GM23338 (cell line): ENCODE measurements at regions not wholly inside any gene's neighbourhood (a gene's known extent, or its start where the extent isn't known, plus 50 kb on each side); places are given as distances from the start of the nearest gene placed in this dataset.

Experiments
- ATAC-seq: fragments of 200-7000 bp; cut with Tn5 transposase; 3 replicates; pipeline ENCODE4 v1.9.1; 2020
- DNase-seq: peaks from one replicate; pipeline ENCODE4 v3.0.0-alpha.2; 2015; ENCODE audit warnings: low spot score
- H2AFZ ChIP-seq: fragments of 200-600 bp; sonication (generic); 2 replicates; pipeline ENCODE4 v1.8.0; 2016; ENCODE audit warnings: antibody characterized with exemption, mild to moderate bottlenecking, moderate library complexity
- H3F3A ChIP-seq: fragments of 200-600 bp; sonication (generic); replicated peaks from 2 replicates; pipeline ENCODE4 v1.8.0; 2017; ENCODE audit warnings: antibody characterized with exemption, mixed run types, low read depth
- H3K27ac ChIP-seq: fragments of 200-600 bp; sonication (generic); 2 replicates; pipeline ENCODE4 v1.6.1; 2016; ENCODE audit warnings: low read depth
- H3K27me3 ChIP-seq: fragments of 200-600 bp; sonication (generic); 2 replicates; pipeline ENCODE4 v1.8.0; 2016; ENCODE audit warnings: mild to moderate bottlenecking, mixed run types, moderate library complexity; ENCODE audit not compliant: insufficient read depth
- H3K36me3 ChIP-seq: fragments of 200-600 bp; sonication (generic); 2 replicates; pipeline ENCODE4 v1.8.0; 2016; ENCODE audit warnings: mild to moderate bottlenecking; ENCODE audit not compliant: insufficient read depth
- H3K4me1 ChIP-seq: fragments of 200-600 bp; sonication (generic); 2 replicates; pipeline ENCODE4 v1.8.0; 2016; ENCODE audit warnings: mild to moderate bottlenecking, moderate library complexity; ENCODE audit not compliant: insufficient read depth
- H3K4me2 ChIP-seq: fragments of 200-600 bp; sonication (generic); 2 replicates; pipeline ENCODE4 v1.7.1; 2017; ENCODE audit warnings: mixed run types
- H3K4me3 ChIP-seq: fragments of 200-600 bp; sonication (generic); 2 replicates; pipeline ENCODE4 v1.6.1; 2016; ENCODE audit warnings: mixed run types
- H3K79me2 ChIP-seq: fragments of 200-600 bp; sonication (generic); replicated peaks from 2 replicates; pipeline ENCODE4 v1.8.0; 2017; ENCODE audit warnings: mild to moderate bottlenecking; ENCODE audit not compliant: insufficient read depth
- H3K9me2 ChIP-seq: fragments of 200-600 bp; sonication (generic); 2 replicates; pipeline ENCODE4 v1.8.0; 2017; ENCODE audit not compliant: insufficient read depth
- H4K20me1 ChIP-seq: fragments of 200-600 bp; sonication (generic); replicated peaks from 2 replicates; pipeline ENCODE4 v1.8.0; 2017; ENCODE audit warnings: mild to moderate bottlenecking; ENCODE audit not compliant: insufficient read depth
- H3K27ac Mint-ChIP-seq: 2 replicates; pipeline ENCODE4 v1.8.0; 2020; ENCODE audit warnings: inconsistent platforms, mild to moderate bottlenecking, moderate library complexity, mixed read lengths
- H3K27me3 Mint-ChIP-seq: 3 replicates; pipeline ENCODE4 v1.8.0; 2022; ENCODE audit warnings: low read depth, mild to moderate bottlenecking, moderate library complexity, mixed read lengths, inconsistent platforms; ENCODE audit not compliant: insufficient read depth, poor library complexity
- H3K36me3 Mint-ChIP-seq: 3 replicates; pipeline ENCODE4 v1.8.0; 2021; ENCODE audit warnings: low read depth, mild to moderate bottlenecking, inconsistent platforms, moderate library complexity, mixed read lengths
- H3K4me1 Mint-ChIP-seq: 3 replicates; pipeline ENCODE4 v1.8.0; 2020; ENCODE audit warnings: mild to moderate bottlenecking, inconsistent platforms, mixed read lengths
- H3K4me3 Mint-ChIP-seq: 3 replicates; pipeline ENCODE4 v1.8.0; 2021; ENCODE audit warnings: moderate library complexity, mild to moderate bottlenecking, inconsistent platforms, mixed read lengths
- H3K9me3 Mint-ChIP-seq: 3 replicates; pipeline ENCODE4 v1.8.0; 2020; ENCODE audit warnings: moderate library complexity, mild to moderate bottlenecking, inconsistent platforms, mixed read lengths
- CREB1 ChIP-seq: fragments of 250-450 bp; sonication (Bioruptor Pico); IDR thresholded peaks from 2 replicates; pipeline ENCODE4 v1.5.0; 2020; ENCODE audit warnings: low read depth, mild to moderate bottlenecking, moderate library complexity
- EZH2 ChIP-seq: fragments of 200-600 bp; sonication (generic); IDR thresholded peaks from one replicate; pipeline ENCODE4 v1.8.0; 2017; ENCODE audit warnings: antibody characterized with exemption, mild to moderate bottlenecking, low read depth; ENCODE audit not compliant: unreplicated experiment
- EZH2phosphoT487 ChIP-seq: fragments of 200-600 bp; sonication (generic); IDR thresholded peaks from one replicate; pipeline ENCODE4 v1.8.1; 2018; ENCODE audit warnings: antibody characterized with exemption; ENCODE audit not compliant: unreplicated experiment
- JUNB ChIP-seq: IDR thresholded peaks from one replicate; pipeline ENCODE4 v1.6.1; 2016; ENCODE audit warnings: antibody characterized with exemption; ENCODE audit not compliant: unreplicated experiment
- NANOG ChIP-seq: IDR thresholded peaks from 2 replicates; pipeline ENCODE4 v1.6.1; 2016; ENCODE audit warnings: antibody characterized with exemption, borderline replicate concordance
- POLR2AphosphoS5 ChIP-seq: IDR thresholded peaks from 2 replicates; pipeline ENCODE4 v1.6.1; 2016; ENCODE audit warnings: antibody characterized with exemption, low read depth
- STAT1 ChIP-seq: IDR thresholded peaks from one replicate; pipeline ENCODE4 v1.6.1; 2016; ENCODE audit warnings: antibody characterized with exemption; ENCODE audit not compliant: unreplicated experiment
- ZNF114 ChIP-seq: fragments of 250-450 bp; sonication (Bioruptor Pico); IDR thresholded peaks from 2 replicates; pipeline ENCODE4 v1.5.0; 2020; ENCODE audit warnings: mild to moderate bottlenecking, moderate library complexity
- ZNF331 ChIP-seq: fragments of 250-450 bp; sonication (Bioruptor Pico); IDR thresholded peaks from 2 replicates; pipeline ENCODE4 v1.5.0; 2020; ENCODE audit warnings: low read depth, mild to moderate bottlenecking, moderate library complexity
- TF ChIP-seq, protein P1 (sequence below): fragments of 250-450 bp; sonication (Bioruptor Pico); IDR thresholded peaks from 2 replicates; pipeline ENCODE4 v1.5.0; 2020; ENCODE audit warnings: mild to moderate bottlenecking, moderate library complexity
- TF ChIP-seq, protein P2 (sequence below): IDR thresholded peaks from one replicate; pipeline ENCODE4 v1.6.1; 2018; ENCODE audit warnings: antibody characterized with exemption; ENCODE audit not compliant: unreplicated experiment
- TF ChIP-seq, protein P3 (sequence below): IDR thresholded peaks from 2 replicates; pipeline ENCODE4 v1.6.1; 2016; ENCODE audit warnings: antibody characterized with exemption
- TF ChIP-seq, protein P4 (sequence below), 2 experiments: fragments of 200-600 bp in 1 of 2; sonication (generic) in 1 of 2; conservative IDR thresholded peaks; 2 replicates each; pipeline versions ENCODE4 v1.5.1 to v1.6.1; 2016 to 2017; ENCODE audit warnings: antibody characterized with exemption in 2 of 2, low read depth in 2 of 2, mild to moderate bottlenecking in 2 of 2, moderate library complexity in 1 of 2

DNA sequence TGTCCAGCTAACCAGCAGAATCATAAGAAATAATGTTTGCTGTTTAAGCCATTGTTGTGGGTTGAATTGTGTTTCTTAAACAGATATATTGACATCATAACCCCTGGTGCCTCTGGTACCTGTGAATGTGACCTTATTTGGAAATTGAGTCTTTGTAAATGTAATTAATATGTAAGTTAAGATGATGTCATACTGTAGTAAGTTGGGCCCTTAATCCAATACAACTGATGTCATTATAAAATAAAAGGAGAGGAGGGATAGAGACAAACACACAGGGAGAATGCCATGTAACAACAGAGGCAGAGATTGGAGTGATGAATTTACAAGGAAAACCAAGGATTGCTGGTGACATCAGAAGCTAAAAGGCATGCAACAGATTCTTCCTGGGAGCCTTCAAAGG lies 141.4 kb downstream of the ZIC3 start:
- Histone ChIP-seq H3K4me2 (no peak overlapping the region), H2AFZ (no peak overlapping the region), H4K20me1 (no peaks in the 10 kb centered on the region), H3K9me2 (no peaks in the 10 kb centered on the region), H3K79me2 (no peaks in the 10 kb centered on the region), H3K27me3 (no peaks in the 10 kb centered on the region), H3K36me3 (no peaks in the 10 kb centered on the region), H3K4me1 (peaks cover 5% of the 10 kb centered on the region), H3K27ac (no peak overlapping the region), H3F3A (no peaks in the 10 kb centered on the region), H3K4me3 (no peak overlapping the region)
- Mint-ChIP-seq H3K4me1 (peaks cover 3% of the 10 kb centered on the region; the same call in 1 of the 3 replicates), H3K36me3 (no peaks in the 10 kb centered on the region), H3K4me3 (no peak overlapping the region), H3K27ac (no peak overlapping the region; the same call in 1 of the 2 replicates), H3K27me3 (no peaks in the 10 kb centered on the region), H3K9me3 (no peaks in the 10 kb centered on the region)
- DNase-seq (no peak), ATAC-seq (no peak)
- no peak for TF ChIP-seq POLR2AphosphoS5
- TF ChIP-seq, protein P1, sequence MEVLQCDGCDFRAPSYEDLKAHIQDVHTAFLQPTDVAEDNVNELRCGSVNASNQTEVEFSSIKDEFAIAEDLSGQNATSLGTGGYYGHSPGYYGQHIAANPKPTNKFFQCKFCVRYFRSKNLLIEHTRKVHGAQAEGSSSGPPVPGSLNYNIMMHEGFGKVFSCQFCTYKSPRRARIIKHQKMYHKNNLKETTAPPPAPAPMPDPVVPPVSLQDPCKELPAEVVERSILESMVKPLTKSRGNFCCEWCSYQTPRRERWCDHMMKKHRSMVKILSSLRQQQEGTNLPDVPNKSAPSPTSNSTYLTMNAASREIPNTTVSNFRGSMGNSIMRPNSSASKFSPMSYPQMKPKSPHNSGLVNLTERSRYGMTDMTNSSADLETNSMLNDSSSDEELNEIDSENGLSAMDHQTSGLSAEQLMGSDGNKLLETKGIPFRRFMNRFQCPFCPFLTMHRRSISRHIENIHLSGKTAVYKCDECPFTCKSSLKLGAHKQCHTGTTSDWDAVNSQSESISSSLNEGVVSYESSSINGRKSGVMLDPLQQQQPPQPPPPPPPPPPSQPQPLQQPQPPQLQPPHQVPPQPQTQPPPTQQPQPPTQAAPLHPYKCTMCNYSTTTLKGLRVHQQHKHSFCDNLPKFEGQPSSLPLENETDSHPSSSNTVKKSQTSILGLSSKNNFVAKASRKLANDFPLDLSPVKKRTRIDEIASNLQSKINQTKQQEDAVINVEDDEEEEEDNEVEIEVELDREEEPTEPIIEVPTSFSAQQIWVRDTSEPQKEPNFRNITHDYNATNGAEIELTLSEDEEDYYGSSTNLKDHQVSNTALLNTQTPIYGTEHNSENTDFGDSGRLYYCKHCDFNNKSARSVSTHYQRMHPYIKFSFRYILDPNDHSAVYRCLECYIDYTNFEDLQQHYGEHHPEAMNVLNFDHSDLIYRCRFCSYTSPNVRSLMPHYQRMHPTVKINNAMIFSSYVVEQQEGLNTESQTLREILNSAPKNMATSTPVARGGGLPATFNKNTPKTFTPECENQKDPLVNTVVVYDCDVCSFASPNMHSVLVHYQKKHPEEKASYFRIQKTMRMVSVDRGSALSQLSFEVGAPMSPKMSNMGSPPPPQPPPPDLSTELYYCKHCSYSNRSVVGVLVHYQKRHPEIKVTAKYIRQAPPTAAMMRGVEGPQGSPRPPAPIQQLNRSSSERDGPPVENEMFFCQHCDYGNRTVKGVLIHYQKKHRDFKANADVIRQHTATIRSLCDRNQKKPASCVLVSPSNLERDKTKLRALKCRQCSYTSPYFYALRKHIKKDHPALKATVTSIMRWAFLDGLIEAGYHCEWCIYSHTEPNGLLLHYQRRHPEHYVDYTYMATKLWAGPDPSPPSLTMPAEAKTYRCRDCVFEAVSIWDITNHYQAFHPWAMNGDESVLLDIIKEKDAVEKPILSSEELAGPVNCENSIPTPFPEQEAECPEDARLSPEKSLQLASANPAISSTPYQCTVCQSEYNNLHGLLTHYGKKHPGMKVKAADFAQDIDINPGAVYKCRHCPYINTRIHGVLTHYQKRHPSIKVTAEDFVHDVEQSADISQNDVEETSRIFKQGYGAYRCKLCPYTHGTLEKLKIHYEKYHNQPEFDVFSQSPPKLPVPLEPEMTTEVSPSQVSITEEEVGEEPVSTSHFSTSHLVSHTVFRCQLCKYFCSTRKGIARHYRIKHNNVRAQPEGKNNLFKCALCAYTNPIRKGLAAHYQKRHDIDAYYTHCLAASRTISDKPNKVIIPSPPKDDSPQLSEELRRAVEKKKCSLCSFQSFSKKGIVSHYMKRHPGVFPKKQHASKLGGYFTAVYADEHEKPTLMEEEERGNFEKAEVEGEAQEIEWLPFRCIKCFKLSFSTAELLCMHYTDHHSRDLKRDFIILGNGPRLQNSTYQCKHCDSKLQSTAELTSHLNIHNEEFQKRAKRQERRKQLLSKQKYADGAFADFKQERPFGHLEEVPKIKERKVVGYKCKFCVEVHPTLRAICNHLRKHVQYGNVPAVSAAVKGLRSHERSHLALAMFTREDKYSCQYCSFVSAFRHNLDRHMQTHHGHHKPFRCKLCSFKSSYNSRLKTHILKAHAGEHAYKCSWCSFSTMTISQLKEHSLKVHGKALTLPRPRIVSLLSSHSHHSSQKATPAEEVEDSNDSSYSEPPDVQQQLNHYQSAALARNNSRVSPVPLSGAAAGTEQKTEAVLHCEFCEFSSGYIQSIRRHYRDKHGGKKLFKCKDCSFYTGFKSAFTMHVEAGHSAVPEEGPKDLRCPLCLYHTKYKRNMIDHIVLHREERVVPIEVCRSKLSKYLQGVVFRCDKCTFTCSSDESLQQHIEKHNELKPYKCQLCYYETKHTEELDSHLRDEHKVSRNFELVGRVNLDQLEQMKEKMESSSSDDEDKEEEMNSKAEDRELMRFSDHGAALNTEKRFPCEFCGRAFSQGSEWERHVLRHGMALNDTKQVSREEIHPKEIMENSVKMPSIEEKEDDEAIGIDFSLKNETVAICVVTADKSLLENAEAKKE = no peak
- TF ChIP-seq NANOG = no peak
- TF ChIP-seq CREB1 (CRISPR knock-in tag) = no peak
- TF ChIP-seq EZH2phosphoT487 = no peak
- no peak for TF ChIP-seq JUNB
- TF ChIP-seq, protein P2, sequence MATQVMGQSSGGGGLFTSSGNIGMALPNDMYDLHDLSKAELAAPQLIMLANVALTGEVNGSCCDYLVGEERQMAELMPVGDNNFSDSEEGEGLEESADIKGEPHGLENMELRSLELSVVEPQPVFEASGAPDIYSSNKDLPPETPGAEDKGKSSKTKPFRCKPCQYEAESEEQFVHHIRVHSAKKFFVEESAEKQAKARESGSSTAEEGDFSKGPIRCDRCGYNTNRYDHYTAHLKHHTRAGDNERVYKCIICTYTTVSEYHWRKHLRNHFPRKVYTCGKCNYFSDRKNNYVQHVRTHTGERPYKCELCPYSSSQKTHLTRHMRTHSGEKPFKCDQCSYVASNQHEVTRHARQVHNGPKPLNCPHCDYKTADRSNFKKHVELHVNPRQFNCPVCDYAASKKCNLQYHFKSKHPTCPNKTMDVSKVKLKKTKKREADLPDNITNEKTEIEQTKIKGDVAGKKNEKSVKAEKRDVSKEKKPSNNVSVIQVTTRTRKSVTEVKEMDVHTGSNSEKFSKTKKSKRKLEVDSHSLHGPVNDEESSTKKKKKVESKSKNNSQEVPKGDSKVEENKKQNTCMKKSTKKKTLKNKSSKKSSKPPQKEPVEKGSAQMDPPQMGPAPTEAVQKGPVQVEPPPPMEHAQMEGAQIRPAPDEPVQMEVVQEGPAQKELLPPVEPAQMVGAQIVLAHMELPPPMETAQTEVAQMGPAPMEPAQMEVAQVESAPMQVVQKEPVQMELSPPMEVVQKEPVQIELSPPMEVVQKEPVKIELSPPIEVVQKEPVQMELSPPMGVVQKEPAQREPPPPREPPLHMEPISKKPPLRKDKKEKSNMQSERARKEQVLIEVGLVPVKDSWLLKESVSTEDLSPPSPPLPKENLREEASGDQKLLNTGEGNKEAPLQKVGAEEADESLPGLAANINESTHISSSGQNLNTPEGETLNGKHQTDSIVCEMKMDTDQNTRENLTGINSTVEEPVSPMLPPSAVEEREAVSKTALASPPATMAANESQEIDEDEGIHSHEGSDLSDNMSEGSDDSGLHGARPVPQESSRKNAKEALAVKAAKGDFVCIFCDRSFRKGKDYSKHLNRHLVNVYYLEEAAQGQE = no peak
- no peak for TF ChIP-seq ZNF331 (CRISPR knock-in tag)
- TF ChIP-seq, protein P3, sequence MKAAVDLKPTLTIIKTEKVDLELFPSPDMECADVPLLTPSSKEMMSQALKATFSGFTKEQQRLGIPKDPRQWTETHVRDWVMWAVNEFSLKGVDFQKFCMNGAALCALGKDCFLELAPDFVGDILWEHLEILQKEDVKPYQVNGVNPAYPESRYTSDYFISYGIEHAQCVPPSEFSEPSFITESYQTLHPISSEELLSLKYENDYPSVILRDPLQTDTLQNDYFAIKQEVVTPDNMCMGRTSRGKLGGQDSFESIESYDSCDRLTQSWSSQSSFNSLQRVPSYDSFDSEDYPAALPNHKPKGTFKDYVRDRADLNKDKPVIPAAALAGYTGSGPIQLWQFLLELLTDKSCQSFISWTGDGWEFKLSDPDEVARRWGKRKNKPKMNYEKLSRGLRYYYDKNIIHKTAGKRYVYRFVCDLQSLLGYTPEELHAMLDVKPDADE = no peak
- TF ChIP-seq EZH2 = no peak
- TF ChIP-seq, protein P4, sequence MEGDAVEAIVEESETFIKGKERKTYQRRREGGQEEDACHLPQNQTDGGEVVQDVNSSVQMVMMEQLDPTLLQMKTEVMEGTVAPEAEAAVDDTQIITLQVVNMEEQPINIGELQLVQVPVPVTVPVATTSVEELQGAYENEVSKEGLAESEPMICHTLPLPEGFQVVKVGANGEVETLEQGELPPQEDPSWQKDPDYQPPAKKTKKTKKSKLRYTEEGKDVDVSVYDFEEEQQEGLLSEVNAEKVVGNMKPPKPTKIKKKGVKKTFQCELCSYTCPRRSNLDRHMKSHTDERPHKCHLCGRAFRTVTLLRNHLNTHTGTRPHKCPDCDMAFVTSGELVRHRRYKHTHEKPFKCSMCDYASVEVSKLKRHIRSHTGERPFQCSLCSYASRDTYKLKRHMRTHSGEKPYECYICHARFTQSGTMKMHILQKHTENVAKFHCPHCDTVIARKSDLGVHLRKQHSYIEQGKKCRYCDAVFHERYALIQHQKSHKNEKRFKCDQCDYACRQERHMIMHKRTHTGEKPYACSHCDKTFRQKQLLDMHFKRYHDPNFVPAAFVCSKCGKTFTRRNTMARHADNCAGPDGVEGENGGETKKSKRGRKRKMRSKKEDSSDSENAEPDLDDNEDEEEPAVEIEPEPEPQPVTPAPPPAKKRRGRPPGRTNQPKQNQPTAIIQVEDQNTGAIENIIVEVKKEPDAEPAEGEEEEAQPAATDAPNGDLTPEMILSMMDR (conservative IDR thresholded peaks at IDR 0.05; ENCODE audit: low read depth in 2 of 2) = no peak
- no peak for TF ChIP-seq ZNF114 (CRISPR knock-in tag)
- no peak for TF ChIP-seq STAT1
